Fibroblast of lung (primary cell): ENCODE measurements at regions not wholly inside any gene's neighbourhood (a gene's known extent, or its start where the extent isn't known, plus 50 kb on each side); places are given as distances from the start of the nearest gene placed in this dataset.

Experiments
- DNase-seq, 2 donors: peaks; one replicate each; pipeline versions ENCODE4 v3.0.0 to v3.0.0-alpha.2; 2010; ENCODE audit warnings: low read depth in 2 of 2
- H2AFZ ChIP-seq: 2 replicates; pipeline ENCODE4 v1.5.1; 2012; ENCODE audit warnings: low read length, control low read depth, inconsistent platforms
- H3K27ac ChIP-seq: 2 replicates; pipeline ENCODE4 v1.5.1; 2011; ENCODE audit warnings: low read length, control low read depth; ENCODE audit not compliant: insufficient read depth
- H3K27me3 ChIP-seq: 2 replicates; pipeline ENCODE4 v1.5.1; 2011; ENCODE audit warnings: mild to moderate bottlenecking, low read length; ENCODE audit not compliant: control insufficient read depth, insufficient read depth
- H3K36me3 ChIP-seq: 2 replicates; pipeline ENCODE4 v1.5.1; 2011; ENCODE audit warnings: low read length; ENCODE audit not compliant: control insufficient read depth, insufficient read depth
- H3K4me1 ChIP-seq: 2 replicates; pipeline ENCODE4 v1.5.1; 2011; ENCODE audit warnings: low read length; ENCODE audit not compliant: control insufficient read depth, insufficient read depth; ENCODE audit errors: extremely low read depth
- H3K4me2 ChIP-seq: 2 replicates; pipeline ENCODE4 v1.5.1; 2011; ENCODE audit warnings: low read length, control low read depth; ENCODE audit not compliant: insufficient read depth; ENCODE audit errors: extremely low read depth
- H3K4me3 ChIP-seq, 4 experiments: fragments of 200-600 bp in 1 of 4; sonication (generic) in 1 of 4; replicated peaks in 1 of 4; 2 replicates each; pipeline ENCODE4 v1.5.1; 2011 to 2016; ENCODE audit warnings: low read length in 4 of 4, low read depth in 3 of 4, mild to moderate bottlenecking in 3 of 4, control low read depth in 2 of 4, inconsistent platforms in 1 of 4, mixed read lengths in 1 of 4; ENCODE audit not compliant: insufficient read depth in 1 of 4; ENCODE audit errors: control extremely low read depth in 1 of 4
- H3K79me2 ChIP-seq: 2 replicates; pipeline ENCODE4 v1.5.1; 2012; ENCODE audit warnings: mild to moderate bottlenecking, low read length, inconsistent platforms; ENCODE audit not compliant: control insufficient read depth, insufficient read depth
- H3K9ac ChIP-seq: 2 replicates; pipeline ENCODE4 v1.5.1; 2011; ENCODE audit warnings: mild to moderate bottlenecking, low read length, control low read depth; ENCODE audit not compliant: insufficient read depth
- H3K9me3 ChIP-seq: 2 replicates; pipeline ENCODE4 v1.5.1; 2012; ENCODE audit warnings: low read depth, low read length; ENCODE audit not compliant: control insufficient read depth, insufficient read depth
- H4K20me1 ChIP-seq: 2 replicates; pipeline ENCODE4 v1.5.1; 2011; ENCODE audit warnings: low read length; ENCODE audit not compliant: control insufficient read depth, insufficient read depth; ENCODE audit errors: extremely low read depth
- EZH2 ChIP-seq: IDR thresholded peaks from 2 replicates; pipeline ENCODE4 v1.5.1; 2012; ENCODE audit warnings: low read length, control low read depth, mild to moderate bottlenecking; ENCODE audit errors: missing control alignments
- TF ChIP-seq, protein P1 (sequence below), 2 donors: IDR thresholded peaks in 1 of 2; conservative IDR thresholded peaks in 1 of 2; 1 replicate in 1 of 2; 2 replicates in 1 of 2; pipeline ENCODE4 v1.5.1; 2011 to 2012; ENCODE audit warnings: low read length in 2 of 2, control low read depth in 1 of 2, inconsistent platforms in 1 of 2, low read depth in 1 of 2, mild to moderate bottlenecking in 1 of 2

DNA sequence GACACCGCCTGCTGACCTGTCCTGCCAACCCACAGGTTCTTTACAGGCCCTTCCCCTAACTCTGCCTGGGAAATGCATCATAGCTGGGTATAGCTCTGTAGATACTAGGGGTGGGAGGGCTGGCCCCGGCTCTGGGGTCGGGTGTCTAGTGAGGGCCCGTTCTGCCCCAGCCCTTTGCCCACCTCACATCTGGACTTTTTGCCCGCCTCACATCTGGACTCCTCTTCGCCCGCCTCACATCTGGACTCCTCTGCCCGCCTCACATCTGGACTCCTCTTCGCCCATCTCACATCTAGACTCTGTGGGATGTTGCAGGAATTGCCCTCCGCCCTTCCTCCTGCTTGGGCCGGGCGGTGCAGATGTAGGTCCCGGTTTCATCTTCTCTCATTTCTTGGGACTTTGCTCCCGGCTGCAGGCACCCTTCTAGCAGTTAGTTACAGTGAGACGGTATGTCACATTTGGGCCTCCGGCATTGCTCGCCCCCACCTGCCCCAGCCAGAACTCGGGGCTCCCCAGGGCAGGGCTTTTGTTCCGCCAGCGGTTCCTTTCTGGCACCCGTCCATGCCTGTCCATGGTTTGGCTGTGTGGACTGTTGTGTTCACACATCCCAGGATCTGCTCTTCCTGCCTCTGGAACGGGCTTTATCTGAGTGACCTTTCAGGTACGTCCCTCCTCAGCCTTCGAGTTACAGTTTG lies 1153.7 kb downstream of the BRD1 start:
- DNase-seq: no peak
- no peak overlapping the region for H2AFZ ChIP-seq
- H4K20me1 ChIP-seq: no peaks in the 10 kb centered on the region
- no peak overlapping the region for H3K27ac ChIP-seq
- TF ChIP-seq, protein P1, sequence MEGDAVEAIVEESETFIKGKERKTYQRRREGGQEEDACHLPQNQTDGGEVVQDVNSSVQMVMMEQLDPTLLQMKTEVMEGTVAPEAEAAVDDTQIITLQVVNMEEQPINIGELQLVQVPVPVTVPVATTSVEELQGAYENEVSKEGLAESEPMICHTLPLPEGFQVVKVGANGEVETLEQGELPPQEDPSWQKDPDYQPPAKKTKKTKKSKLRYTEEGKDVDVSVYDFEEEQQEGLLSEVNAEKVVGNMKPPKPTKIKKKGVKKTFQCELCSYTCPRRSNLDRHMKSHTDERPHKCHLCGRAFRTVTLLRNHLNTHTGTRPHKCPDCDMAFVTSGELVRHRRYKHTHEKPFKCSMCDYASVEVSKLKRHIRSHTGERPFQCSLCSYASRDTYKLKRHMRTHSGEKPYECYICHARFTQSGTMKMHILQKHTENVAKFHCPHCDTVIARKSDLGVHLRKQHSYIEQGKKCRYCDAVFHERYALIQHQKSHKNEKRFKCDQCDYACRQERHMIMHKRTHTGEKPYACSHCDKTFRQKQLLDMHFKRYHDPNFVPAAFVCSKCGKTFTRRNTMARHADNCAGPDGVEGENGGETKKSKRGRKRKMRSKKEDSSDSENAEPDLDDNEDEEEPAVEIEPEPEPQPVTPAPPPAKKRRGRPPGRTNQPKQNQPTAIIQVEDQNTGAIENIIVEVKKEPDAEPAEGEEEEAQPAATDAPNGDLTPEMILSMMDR (conservative IDR thresholded peaks at IDR 0.05 in 1 of 2, IDR thresholded peaks at IDR 0.05 in 1 of 2; ENCODE audit: low read depth in 1 of 2, low read length in 2 of 2): no peak
- no peak for TF ChIP-seq EZH2
- H3K79me2 ChIP-seq: no peaks in the 10 kb centered on the region
- H3K9me3 ChIP-seq: no peaks in the 10 kb centered on the region
- H3K27me3 ChIP-seq: no peaks in the 10 kb centered on the region
- H3K4me3 ChIP-seq: no peak overlapping the region
- H3K36me3 ChIP-seq: no peaks in the 10 kb centered on the region
- no peaks in the 10 kb centered on the region for H3K4me1 ChIP-seq
- no peak overlapping the region for H3K9ac ChIP-seq
- no peak overlapping the region for H3K4me2 ChIP-seq

DNA sequence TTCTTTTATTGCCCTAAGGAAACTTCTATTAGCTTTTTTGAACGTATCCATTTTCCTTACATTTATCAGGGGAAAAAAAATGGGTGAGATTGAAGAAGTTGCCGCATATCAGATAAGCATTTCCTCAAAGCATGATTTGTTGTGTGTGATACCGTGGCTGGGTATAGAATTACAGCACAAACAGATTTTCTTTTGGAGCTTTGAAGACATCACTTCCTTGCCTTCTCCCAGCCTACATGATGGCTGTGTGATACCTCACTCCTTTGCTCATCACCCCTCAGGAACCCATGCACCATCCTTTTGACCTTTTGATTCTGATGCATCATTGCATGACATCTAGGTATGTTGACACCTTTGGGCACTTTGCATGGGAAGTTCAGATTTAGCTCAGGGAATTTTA lies 1155.3 kb downstream of the BRD1 start:
- Histone ChIP-seq H3K4me2 (no peak overlapping the region), H3K9ac (no peak overlapping the region), H3K79me2 (no peaks in the 10 kb centered on the region), H3K27me3 (no peaks in the 10 kb centered on the region), H2AFZ (no peak overlapping the region), H3K9me3 (no peaks in the 10 kb centered on the region), H3K27ac (no peak overlapping the region), H3K4me3 (no peak overlapping the region), H3K4me1 (no peaks in the 10 kb centered on the region), H3K36me3 (no peaks in the 10 kb centered on the region), H4K20me1 (no peaks in the 10 kb centered on the region)
- TF ChIP-seq, protein P1 (conservative IDR thresholded peaks at IDR 0.05 in 1 of 2, IDR thresholded peaks at IDR 0.05 in 1 of 2; ENCODE audit: low read depth in 1 of 2, low read length in 2 of 2): no peak
- no peak for TF ChIP-seq EZH2
- no peak for DNase-seq

DNA sequence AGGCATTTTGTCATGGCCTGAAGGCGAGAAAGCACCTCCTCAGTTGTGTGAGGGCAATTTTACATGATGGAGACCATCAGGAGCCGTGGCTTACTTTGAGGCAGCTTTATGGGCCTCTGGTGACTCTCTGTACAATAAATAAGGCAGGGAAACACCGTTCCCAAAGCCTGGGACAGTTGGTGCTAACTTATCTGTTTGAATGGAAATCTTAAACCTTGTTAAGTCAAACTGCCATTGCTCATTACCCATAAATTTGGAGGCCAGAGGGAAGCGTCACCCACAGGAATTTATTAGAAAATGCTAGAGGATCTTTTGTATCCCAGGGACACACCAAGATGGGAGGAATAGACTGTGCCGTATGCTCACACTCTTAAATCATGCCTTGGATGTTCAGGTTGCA lies 1156.9 kb downstream of the BRD1 start:
- Histone ChIP-seq H3K4me1 (no peaks in the 10 kb centered on the region), H3K27ac (no peak overlapping the region), H4K20me1 (no peaks in the 10 kb centered on the region), H3K79me2 (no peaks in the 10 kb centered on the region), H3K9me3 (no peaks in the 10 kb centered on the region), H3K4me2 (no peak overlapping the region), H3K4me3 (no peak overlapping the region), H3K9ac (no peak overlapping the region), H2AFZ (no peak overlapping the region), H3K36me3 (no peaks in the 10 kb centered on the region), H3K27me3 (no peaks in the 10 kb centered on the region)
- TF ChIP-seq, protein P1 (conservative IDR thresholded peaks at IDR 0.05 in 1 of 2, IDR thresholded peaks at IDR 0.05 in 1 of 2; ENCODE audit: low read depth in 1 of 2, low read length in 2 of 2): no peak
- no peak for TF ChIP-seq EZH2
- no peak for DNase-seq
